ENCODE measurements at regions not wholly inside any gene's neighbourhood (a gene's known extent, or its start where the extent isn't known, plus 50 kb on each side); places are given as distances from the start of the nearest gene placed in this dataset.

GRCh38 chr17:72425794-72426168, 305.0 kb downstream of the SOX9 start:
- no peak for TF ChIP-seq POLR2A (IDR thresholded peaks at IDR 0.05)
- no peak for TF ChIP-seq CTCF (IDR thresholded peaks at IDR 0.05)

Measured in thyroid gland (tissue), 4 donors.